ENCODE measurements at regions not wholly inside any gene's neighbourhood (a gene's known extent, or its start where the extent isn't known, plus 50 kb on each side); places are given as distances from the start of the nearest gene placed in this dataset.

DNA sequence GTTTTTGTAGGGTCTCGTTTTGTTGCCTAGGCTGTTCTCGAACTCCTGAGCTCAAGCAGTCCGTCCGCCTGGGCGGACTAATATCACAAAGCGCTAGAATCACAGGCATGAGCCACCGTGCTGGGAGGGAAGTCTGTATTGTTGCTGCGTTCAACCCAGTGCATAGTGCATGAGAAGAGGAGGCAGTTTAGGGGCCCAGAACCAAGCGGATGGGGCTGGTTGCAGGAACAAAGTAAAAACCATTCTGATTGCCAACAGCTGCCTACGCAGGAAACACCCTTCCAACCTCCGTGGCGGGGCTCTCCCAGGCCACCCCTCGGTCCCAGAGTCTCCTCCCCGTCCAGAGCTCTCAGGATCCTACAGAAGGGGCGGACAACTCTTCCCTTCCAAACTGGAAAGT, 87.1 kb downstream of the ANXA2R start:
- H3K4me3 ChIP-seq: no peak overlapping the region
- no peak overlapping the region for H3K27ac ChIP-seq
- no peak overlapping the region for H3K4me2 ChIP-seq
- H2AFZ ChIP-seq: no peak overlapping the region
- no peaks in the 10 kb centered on the region for H3K9me3 ChIP-seq (ENCODE audit: low read depth)
- H3K4me1 ChIP-seq (ENCODE audit: insufficient read depth): no peaks in the 10 kb centered on the region
- TF ChIP-seq, protein P1, sequence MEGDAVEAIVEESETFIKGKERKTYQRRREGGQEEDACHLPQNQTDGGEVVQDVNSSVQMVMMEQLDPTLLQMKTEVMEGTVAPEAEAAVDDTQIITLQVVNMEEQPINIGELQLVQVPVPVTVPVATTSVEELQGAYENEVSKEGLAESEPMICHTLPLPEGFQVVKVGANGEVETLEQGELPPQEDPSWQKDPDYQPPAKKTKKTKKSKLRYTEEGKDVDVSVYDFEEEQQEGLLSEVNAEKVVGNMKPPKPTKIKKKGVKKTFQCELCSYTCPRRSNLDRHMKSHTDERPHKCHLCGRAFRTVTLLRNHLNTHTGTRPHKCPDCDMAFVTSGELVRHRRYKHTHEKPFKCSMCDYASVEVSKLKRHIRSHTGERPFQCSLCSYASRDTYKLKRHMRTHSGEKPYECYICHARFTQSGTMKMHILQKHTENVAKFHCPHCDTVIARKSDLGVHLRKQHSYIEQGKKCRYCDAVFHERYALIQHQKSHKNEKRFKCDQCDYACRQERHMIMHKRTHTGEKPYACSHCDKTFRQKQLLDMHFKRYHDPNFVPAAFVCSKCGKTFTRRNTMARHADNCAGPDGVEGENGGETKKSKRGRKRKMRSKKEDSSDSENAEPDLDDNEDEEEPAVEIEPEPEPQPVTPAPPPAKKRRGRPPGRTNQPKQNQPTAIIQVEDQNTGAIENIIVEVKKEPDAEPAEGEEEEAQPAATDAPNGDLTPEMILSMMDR (IDR thresholded peaks at IDR 0.05; ENCODE audit: poor library complexity): no peak
- TF ChIP-seq EZH2phosphoT487 (IDR thresholded peaks at IDR 0.05; ENCODE audit: low read depth, severe bottlenecking, unreplicated experiment) (no peak), EZH2 (IDR thresholded peaks at IDR 0.05; ENCODE audit: borderline replicate concordance) (no peak)
- no peaks in the 10 kb centered on the region for H3K9me2 ChIP-seq (replicated peaks; ENCODE audit: insufficient read depth)
- no peaks in the 10 kb centered on the region for H3K27me3 ChIP-seq
- WGBS (ENCODE audit: low lambda C conversion rate, missing lambda C conversion rate): 86% methylated on average over 15 of the region's 15 CpGs
- no peaks in the 10 kb centered on the region for H3K36me3 ChIP-seq (replicated peaks; ENCODE audit: insufficient read depth, low read depth)
- DNase-seq (ENCODE audit: low spot score): no peak
- no peaks in the 10 kb centered on the region for H4K20me1 ChIP-seq (ENCODE audit: insufficient read depth, poor library complexity, severe bottlenecking)
- H3K79me2 ChIP-seq: no peaks in the 10 kb centered on the region

DNA sequence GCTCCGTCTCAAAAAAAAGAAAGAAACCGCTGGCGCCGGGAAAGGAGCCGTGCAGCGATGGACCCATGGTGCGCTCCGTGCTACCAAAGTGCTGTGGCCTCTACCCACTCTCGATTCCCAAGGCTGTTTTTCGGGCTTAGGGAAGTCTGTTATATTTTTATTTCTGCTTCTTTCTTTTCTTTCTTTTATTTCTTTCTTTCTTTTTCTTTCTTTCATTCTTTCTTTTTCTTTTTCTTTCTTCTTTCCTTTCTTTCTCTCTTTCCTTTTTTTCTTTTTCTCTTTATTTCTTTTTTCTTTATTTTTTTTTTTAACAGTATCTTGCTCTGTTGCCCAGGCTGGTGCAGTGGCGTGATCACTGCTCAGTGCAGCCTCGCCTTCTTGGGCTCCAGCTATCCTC, 87.5 kb downstream of the ANXA2R start:
- Histone ChIP-seq H2AFZ (no peak overlapping the region), H3K27me3 (no peaks in the 10 kb centered on the region), H3K4me3 (no peak overlapping the region), H3K79me2 (no peaks in the 10 kb centered on the region), H4K20me1 (ENCODE audit: insufficient read depth, poor library complexity, severe bottlenecking) (no peaks in the 10 kb centered on the region), H3K9me2 (replicated peaks; ENCODE audit: insufficient read depth) (no peaks in the 10 kb centered on the region), H3K9me3 (ENCODE audit: low read depth) (no peaks in the 10 kb centered on the region), H3K36me3 (replicated peaks; ENCODE audit: insufficient read depth, low read depth) (no peaks in the 10 kb centered on the region), H3K4me1 (ENCODE audit: insufficient read depth) (no peaks in the 10 kb centered on the region), H3K27ac (no peak overlapping the region), H3K4me2 (no peak overlapping the region)
- DNase-seq (ENCODE audit: low spot score): no peak
- TF ChIP-seq EZH2 (IDR thresholded peaks at IDR 0.05; ENCODE audit: borderline replicate concordance) (no peak), EZH2phosphoT487 (IDR thresholded peaks at IDR 0.05; ENCODE audit: low read depth, severe bottlenecking, unreplicated experiment) (no peak)
- TF ChIP-seq, protein P1 (IDR thresholded peaks at IDR 0.05; ENCODE audit: poor library complexity): no peak
- WGBS (ENCODE audit: low lambda C conversion rate, missing lambda C conversion rate): 98% methylated on average over 12 of the region's 12 CpGs

DNA sequence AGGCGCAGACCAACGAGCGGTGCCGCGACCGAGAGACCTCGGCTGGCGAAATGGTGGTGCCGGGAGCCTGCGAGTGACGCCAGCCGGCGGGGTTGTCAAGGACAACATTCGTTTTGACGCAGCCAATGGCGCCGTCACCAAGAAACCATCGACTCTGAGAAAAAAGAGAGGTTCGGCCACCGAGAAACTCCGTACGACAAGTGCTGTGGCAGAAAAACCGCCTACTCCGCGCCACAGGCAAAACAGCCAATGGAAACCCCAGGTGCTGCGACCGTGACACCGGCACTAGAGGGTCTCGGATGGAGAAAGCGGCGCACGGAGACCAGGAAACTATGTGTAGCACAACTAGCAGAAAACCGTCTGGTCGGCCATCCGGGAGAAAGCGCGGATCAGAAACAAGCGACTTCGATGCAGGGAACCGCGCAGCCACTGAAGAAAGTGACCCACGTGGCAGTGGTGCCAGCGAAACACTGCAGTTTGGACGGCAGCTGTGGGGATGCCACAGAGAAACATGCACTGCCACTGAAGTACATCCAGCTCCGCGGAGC, 88.8 kb downstream of the ANXA2R start:
- WGBS (ENCODE audit: low lambda C conversion rate, missing lambda C conversion rate): 97% methylated on average over 44 of the region's 46 CpGs

More for the DNA sequence above, 88.8 kb downstream of the ANXA2R start:
- Histone ChIP-seq H3K4me2 (no peak overlapping the region), H3K79me2 (no peaks in the 10 kb centered on the region), H3K27me3 (no peaks in the 10 kb centered on the region), H4K20me1 (ENCODE audit: insufficient read depth, poor library complexity, severe bottlenecking) (no peaks in the 10 kb centered on the region), H2AFZ (no peak overlapping the region), H3K9me3 (ENCODE audit: low read depth) (no peaks in the 10 kb centered on the region), H3K36me3 (replicated peaks; ENCODE audit: insufficient read depth, low read depth) (no peaks in the 10 kb centered on the region), H3K4me3 (no peak overlapping the region), H3K9me2 (replicated peaks; ENCODE audit: insufficient read depth) (no peaks in the 10 kb centered on the region), H3K4me1 (ENCODE audit: insufficient read depth) (no peaks in the 10 kb centered on the region), H3K27ac (no peak overlapping the region)
- no peak for DNase-seq (ENCODE audit: low spot score)
- TF ChIP-seq EZH2 (IDR thresholded peaks at IDR 0.05; ENCODE audit: borderline replicate concordance) (no peak), EZH2phosphoT487 (IDR thresholded peaks at IDR 0.05; ENCODE audit: low read depth, severe bottlenecking, unreplicated experiment) (no peak)
- TF ChIP-seq, protein P1 (IDR thresholded peaks at IDR 0.05; ENCODE audit: poor library complexity): no peak

All from hepatocyte (in vitro differentiated cells).